Liver (tissue), 8 donors: ENCODE measurements at regions not wholly inside any gene's neighbourhood (a gene's known extent, or its start where the extent isn't known, plus 50 kb on each side); places are given as distances from the start of the nearest gene placed in this dataset.
"Not testable (repeated sequence)": the region's sequence is repeated elsewhere in the genome, so short reads cannot be mapped to it uniquely, and the experiment has no call there.

ENCODE experiments used
- DNase-seq: peaks from one replicate; pipeline ENCODE4 v3.0.0-alpha.2; 2017; ENCODE audit warnings: low spot score
- H3K27ac ChIP-seq, 2 donors: one replicate each; pipeline ENCODE4 v1.7.0; 2013; ENCODE audit warnings: inconsistent platforms in 2 of 2, low read length in 2 of 2, control low read depth in 1 of 2, low read depth in 1 of 2, mild to moderate bottlenecking in 1 of 2
- H3K27me3 ChIP-seq, 4 donors: one replicate each; pipeline versions ENCODE4 v1.6.1 to v1.7.0; 2013; ENCODE audit warnings: low read length in 3 of 4, inconsistent platforms in 1 of 4, mild to moderate bottlenecking in 1 of 4, moderate library complexity in 1 of 4; ENCODE audit not compliant: control insufficient read depth in 4 of 4, insufficient read depth in 4 of 4
- H3K36me3 ChIP-seq, 4 donors: one replicate each; pipeline versions ENCODE4 v1.6.1 to v1.7.0; 2013; ENCODE audit warnings: low read length in 3 of 4, mild to moderate bottlenecking in 3 of 4, low read depth in 1 of 4, moderate library complexity in 1 of 4; ENCODE audit not compliant: control insufficient read depth in 4 of 4, insufficient read depth in 3 of 4
- H3K4me1 ChIP-seq, 4 donors: one replicate each; pipeline versions ENCODE4 v1.6.1 to v1.7.0; 2013; ENCODE audit warnings: low read length in 3 of 4, mild to moderate bottlenecking in 3 of 4, moderate library complexity in 1 of 4; ENCODE audit not compliant: control insufficient read depth in 4 of 4, insufficient read depth in 4 of 4
- H3K4me3 ChIP-seq, 3 donors: one replicate each; pipeline versions ENCODE4 v1.6.1 to v1.7.0; 2013; ENCODE audit warnings: low read length in 3 of 3, control low read depth in 1 of 3, low read depth in 1 of 3, mild to moderate bottlenecking in 1 of 3
- H3K9ac ChIP-seq, 2 donors: one replicate each; pipeline ENCODE4 v1.7.0; 2013; ENCODE audit warnings: low read length in 2 of 2, mild to moderate bottlenecking in 2 of 2, moderate library complexity in 2 of 2, control low read depth in 1 of 2, low read depth in 1 of 2
- H3K9me3 ChIP-seq, 4 donors: one replicate each; pipeline versions ENCODE4 v1.6.1 to v1.7.0; 2013; ENCODE audit warnings: low read length in 3 of 4; ENCODE audit not compliant: control insufficient read depth in 4 of 4
- ATF3 ChIP-seq: IDR thresholded peaks from 2 replicates; pipeline ENCODE4 v1.6.1; 2016; ENCODE audit warnings: antibody characterized with exemption
- CTCF ChIP-seq: fragments of 150-350 bp; IDR thresholded peaks from 2 replicates; pipeline ENCODE4 v1.5.1; 2017; ENCODE audit warnings: improper control_type of control experiment, low read depth, low read length; ENCODE audit not compliant: missing input control
- EGR1 ChIP-seq, 2 donors: IDR thresholded peaks; 2 replicates each; pipeline ENCODE4 v1.6.1; 2016 to 2018; ENCODE audit warnings: antibody characterized with exemption in 2 of 2, low read depth in 2 of 2
- FOXA1 ChIP-seq: IDR thresholded peaks from 2 replicates; pipeline ENCODE4 v1.6.1; 2016; ENCODE audit warnings: antibody characterized with exemption
- FOXA2 ChIP-seq: IDR thresholded peaks from 2 replicates; pipeline ENCODE4 v1.6.1; 2016; ENCODE audit warnings: antibody characterized with exemption
- GABPA ChIP-seq, 2 donors: IDR thresholded peaks in 1 of 2; conservative IDR thresholded peaks in 1 of 2; 2 replicates each; pipeline ENCODE4 v1.6.1; 2016; ENCODE audit warnings: antibody characterized with exemption in 2 of 2, mild to moderate bottlenecking in 1 of 2, moderate library complexity in 1 of 2
- HNF4A ChIP-seq, 2 donors: conservative IDR thresholded peaks; 2 replicates each; pipeline ENCODE4 v1.6.1; 2016; ENCODE audit warnings: antibody characterized with exemption in 2 of 2, mild to moderate bottlenecking in 2 of 2
- HNF4G ChIP-seq: IDR thresholded peaks from 2 replicates; pipeline ENCODE4 v1.6.1; 2016; ENCODE audit warnings: antibody characterized with exemption
- JUND ChIP-seq, 2 donors: IDR thresholded peaks; 2 replicates each; pipeline ENCODE4 v1.6.1; 2016; ENCODE audit warnings: antibody characterized with exemption in 2 of 2
- MAX ChIP-seq: IDR thresholded peaks from 2 replicates; pipeline ENCODE4 v1.6.1; 2016; ENCODE audit warnings: antibody characterized with exemption
- NR2F2 ChIP-seq: IDR thresholded peaks from 2 replicates; pipeline ENCODE4 v1.6.1; 2016; ENCODE audit warnings: antibody characterized with exemption
- RAD21 ChIP-seq, 2 donors: IDR thresholded peaks; 2 replicates each; pipeline ENCODE4 v1.6.1; 2016; ENCODE audit warnings: antibody characterized with exemption in 2 of 2, mild to moderate bottlenecking in 2 of 2
- REST ChIP-seq: IDR thresholded peaks from 2 replicates; pipeline ENCODE4 v1.6.1; 2016; ENCODE audit warnings: antibody characterized with exemption, mild to moderate bottlenecking
- SP1 ChIP-seq: IDR thresholded peaks from 2 replicates; pipeline ENCODE4 v1.6.1; 2018; ENCODE audit warnings: antibody characterized with exemption, mild to moderate bottlenecking
- TAF1 ChIP-seq: conservative IDR thresholded peaks from 2 replicates; pipeline ENCODE4 v1.6.1; 2016; ENCODE audit warnings: antibody characterized with exemption, mild to moderate bottlenecking
- YY1 ChIP-seq: IDR thresholded peaks from 2 replicates; pipeline ENCODE4 v1.6.1; 2016; ENCODE audit warnings: antibody characterized with exemption, mild to moderate bottlenecking
- ZBTB33 ChIP-seq: IDR thresholded peaks from 2 replicates; pipeline ENCODE4 v1.6.1; 2016; ENCODE audit warnings: antibody characterized with exemption
- WGBS: extraction: QIAGEN DNeasy Blood & Tissue Kit; methylation state at CpG from one replicate; pipeline ENCODE4 v1.1.7; 2013; 5-methylcytosine and 5-hydroxymethylcytosine counted together
- donor health status: healthy.
- donor health status: healthy.
- donor health status: healthy.
- donor health status: healthy.
- donor health status: healthy.

GRCh38 chr7:39833865-39834634, 116.0 kb upstream of the CDK13 start:
- not testable (repeated sequence) for H3K36me3 ChIP-seq, H3K27ac ChIP-seq, H3K27me3 ChIP-seq, H3K4me1 ChIP-seq, H3K9ac ChIP-seq, H3K9me3 ChIP-seq, DNase-seq, H3K4me3 ChIP-seq
- WGBS = 40% methylated on average over 36 of the region's 36 CpGs

- Histone ChIP-seq H3K9ac (no peak overlapping the region), H3K27me3 (no peaks in the 10 kb centered on the region), H3K4me1 (peaks cover 0 to 6% (median 2%) of the 10 kb centered on the region in 4 donors), H3K9me3 (no peaks in the 10 kb centered on the region), H3K36me3 (no peaks in the 10 kb centered on the region), H3K4me3 (no peak overlapping the region), H3K27ac (no peak overlapping the region)
- TF ChIP-seq MAX (no peak), CTCF (no peak), FOXA1 (no peak), EGR1 (IDR thresholded peaks at IDR 0.05; ENCODE audit: low read depth in 2 of 2) (no peak), GABPA (IDR thresholded peaks at IDR 0.05 in 1 of 2, conservative IDR thresholded peaks at IDR 0.05 in 1 of 2) (no peak), NR2F2 (no peak), RAD21 (IDR thresholded peaks at IDR 0.05) (no peak), HNF4G (no peak), SP1 (no peak), HNF4A (conservative IDR thresholded peaks at IDR 0.05) (no peak), YY1 (no peak), ATF3 (no peak), JUND (IDR thresholded peaks at IDR 0.05) (no peak)
- no peak for DNase-seq
- WGBS = 42% methylated on average over 3 of the region's 3 CpGs
These were observed 111.7 kb upstream of the CDK13 start for GRCh38 chr7:39838326-39838725.

GRCh38 chr7:39845006-39845405, 105.0 kb upstream of the CDK13 start:
- Histone ChIP-seq H3K36me3 (no peaks in the 10 kb centered on the region), H3K4me3 (no peak overlapping the region), H3K9ac (no peak overlapping the region), H3K9me3 (no peaks in the 10 kb centered on the region), H3K27me3 (no peaks in the 10 kb centered on the region), H3K4me1 (no peaks in the 10 kb centered on the region), H3K27ac (no peak overlapping the region)
- DNase-seq = no peak
- 85% methylated on average over 2 of the region's 2 CpGs for WGBS
- TF ChIP-seq YY1 (no peak), RAD21 (IDR thresholded peaks at IDR 0.05) (no peak), ATF3 (no peak), FOXA2 (no peak), ZBTB33 (no peak), EGR1 (IDR thresholded peaks at IDR 0.05; ENCODE audit: low read depth in 2 of 2) (no peak), NR2F2 (no peak), FOXA1 (no peak), REST (no peak), CTCF (no peak), HNF4G (no peak), TAF1 (no peak)
